ENCODE measurements at regions not wholly inside any gene's neighbourhood (a gene's known extent, or its start where the extent isn't known, plus 50 kb on each side); places are given as distances from the start of the nearest gene placed in this dataset.

DNA sequence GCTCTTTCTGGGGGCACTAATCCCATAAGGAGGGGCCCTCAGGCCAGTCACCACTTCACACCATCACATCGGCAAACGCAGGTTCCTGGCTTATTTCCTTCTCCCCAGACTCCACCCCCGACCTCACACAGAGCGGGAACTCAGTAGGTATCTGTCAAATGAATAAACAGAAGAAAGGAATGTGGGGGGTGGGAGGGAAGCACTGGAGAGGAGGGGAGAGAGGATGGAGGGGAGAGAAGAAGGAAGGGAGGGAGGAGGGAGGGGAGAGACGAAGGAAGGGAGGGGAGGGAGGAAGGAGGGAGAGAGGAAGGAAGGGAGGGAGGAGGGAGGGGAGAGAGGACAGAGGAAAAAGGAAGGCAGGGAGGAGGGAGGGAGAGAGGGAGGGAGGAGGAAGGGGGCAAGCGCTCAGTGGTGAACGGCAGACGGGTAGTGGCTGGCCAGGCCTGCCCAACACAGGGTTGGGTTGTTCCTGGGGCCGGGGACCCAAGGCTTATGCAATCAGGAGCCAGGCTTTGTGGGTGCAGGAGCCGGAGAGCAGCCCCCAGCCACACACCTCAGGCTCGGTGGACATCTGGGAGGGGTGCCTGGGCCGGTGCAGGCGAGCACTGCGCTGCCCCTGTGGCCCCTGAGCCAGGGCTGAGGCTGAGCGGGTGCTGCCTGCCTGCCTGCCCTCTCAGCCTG is 52.6 kb upstream of the FBRSL1 start:
- H3K36me3 ChIP-seq (ENCODE audit: insufficient read depth, low read length, poor library complexity, severe bottlenecking), result no peaks in the 10 kb centered on the region
- H3K27ac ChIP-seq (ENCODE audit: low read depth, low read length, poor library complexity, severe bottlenecking), result peak overlapping the region; percentile 59
- intact Hi-C loops (cut with micrococcal nuclease; ENCODE audit: unreplicated experiment), result no loop called here
- CTCF ChIA-PET, result no interaction called here
- H3K9me3 ChIP-seq (ENCODE audit: low read depth, low read length, poor library complexity, severe bottlenecking), result no peaks in the 10 kb centered on the region
- no TSS peak for BruUV-seq (replicated peaks)
- TF ChIP-seq EZH2 (IDR thresholded peaks at IDR 0.05; ENCODE audit: borderline replicate concordance, low read depth, low read length, poor library complexity, severe bottlenecking), result no peak
- TF ChIP-seq, protein P1, sequence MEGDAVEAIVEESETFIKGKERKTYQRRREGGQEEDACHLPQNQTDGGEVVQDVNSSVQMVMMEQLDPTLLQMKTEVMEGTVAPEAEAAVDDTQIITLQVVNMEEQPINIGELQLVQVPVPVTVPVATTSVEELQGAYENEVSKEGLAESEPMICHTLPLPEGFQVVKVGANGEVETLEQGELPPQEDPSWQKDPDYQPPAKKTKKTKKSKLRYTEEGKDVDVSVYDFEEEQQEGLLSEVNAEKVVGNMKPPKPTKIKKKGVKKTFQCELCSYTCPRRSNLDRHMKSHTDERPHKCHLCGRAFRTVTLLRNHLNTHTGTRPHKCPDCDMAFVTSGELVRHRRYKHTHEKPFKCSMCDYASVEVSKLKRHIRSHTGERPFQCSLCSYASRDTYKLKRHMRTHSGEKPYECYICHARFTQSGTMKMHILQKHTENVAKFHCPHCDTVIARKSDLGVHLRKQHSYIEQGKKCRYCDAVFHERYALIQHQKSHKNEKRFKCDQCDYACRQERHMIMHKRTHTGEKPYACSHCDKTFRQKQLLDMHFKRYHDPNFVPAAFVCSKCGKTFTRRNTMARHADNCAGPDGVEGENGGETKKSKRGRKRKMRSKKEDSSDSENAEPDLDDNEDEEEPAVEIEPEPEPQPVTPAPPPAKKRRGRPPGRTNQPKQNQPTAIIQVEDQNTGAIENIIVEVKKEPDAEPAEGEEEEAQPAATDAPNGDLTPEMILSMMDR (conservative IDR thresholded peaks at IDR 0.05; ENCODE audit: low read depth, low read length), result no peak
- POLR2A ChIA-PET (ENCODE audit: low non-redundant PET), result interaction anchor here (0.6 kb wide), 1 partner anchor 447 kb away, joined by 4 read pairs; no protein-coding TSS in a partner anchor
- peak; percentile 72 for DNase-seq (ENCODE audit: low spot score)
- H3K27me3 ChIP-seq (replicated peaks; ENCODE audit: insufficient read depth, low read depth, low read length, poor library complexity), result no peaks in the 10 kb centered on the region
- peak overlapping the region; percentile 12 for H3K4me3 ChIP-seq (ENCODE audit: low read depth, low read length, poor library complexity, severe bottlenecking)
- H3K4me1 ChIP-seq (ENCODE audit: insufficient read depth, low read length, poor library complexity, severe bottlenecking), result peaks cover 17% of the 10 kb centered on the region

DNA sequence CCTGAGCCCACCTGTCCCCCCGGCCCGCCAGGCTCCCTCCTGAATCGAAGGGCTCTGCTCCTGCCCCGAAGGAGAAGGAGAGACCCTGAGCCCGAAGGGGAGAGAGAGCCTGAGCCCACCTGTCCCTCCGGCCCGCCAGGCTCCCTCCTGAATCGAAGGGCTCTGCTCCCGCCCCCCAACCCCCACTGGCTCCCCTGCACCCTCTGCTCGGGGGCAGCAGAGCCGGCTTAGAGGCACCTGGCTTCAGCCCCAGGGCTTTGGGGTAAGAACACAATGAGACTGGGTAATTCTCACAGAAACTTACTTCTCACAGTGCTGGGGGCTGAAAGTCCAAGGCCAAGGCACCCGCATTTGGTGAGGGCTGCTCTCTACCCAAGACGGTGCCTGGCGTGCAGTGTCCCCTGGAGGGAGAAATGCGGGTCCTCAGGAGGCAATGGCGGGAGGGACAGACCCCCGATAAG is 53.1 kb upstream of the FBRSL1 start:
- H3K36me3 ChIP-seq (ENCODE audit: insufficient read depth, low read length, poor library complexity, severe bottlenecking), result no peaks in the 10 kb centered on the region
- no peak for TF ChIP-seq EZH2 (IDR thresholded peaks at IDR 0.05; ENCODE audit: borderline replicate concordance, low read depth, low read length, poor library complexity, severe bottlenecking)
- TF ChIP-seq, protein P1 (conservative IDR thresholded peaks at IDR 0.05; ENCODE audit: low read depth, low read length), result no peak
- peak overlapping the region; percentile 12 for H3K4me3 ChIP-seq (ENCODE audit: low read depth, low read length, poor library complexity, severe bottlenecking)
- peaks cover 21% of the 10 kb centered on the region for H3K4me1 ChIP-seq (ENCODE audit: insufficient read depth, low read length, poor library complexity, severe bottlenecking)
- no peak overlapping the region for H3K27ac ChIP-seq (ENCODE audit: low read depth, low read length, poor library complexity, severe bottlenecking)
- intact Hi-C loops (cut with micrococcal nuclease; ENCODE audit: unreplicated experiment), result no loop called here
- BruUV-seq (replicated peaks), result no TSS peak
- no peaks in the 10 kb centered on the region for H3K9me3 ChIP-seq (ENCODE audit: low read depth, low read length, poor library complexity, severe bottlenecking)
- POLR2A ChIA-PET (ENCODE audit: low non-redundant PET), result no interaction called here
- no peak for DNase-seq (ENCODE audit: low spot score)
- H3K27me3 ChIP-seq (replicated peaks; ENCODE audit: insufficient read depth, low read depth, low read length, poor library complexity), result no peaks in the 10 kb centered on the region
- CTCF ChIA-PET, result no interaction called here

DNA sequence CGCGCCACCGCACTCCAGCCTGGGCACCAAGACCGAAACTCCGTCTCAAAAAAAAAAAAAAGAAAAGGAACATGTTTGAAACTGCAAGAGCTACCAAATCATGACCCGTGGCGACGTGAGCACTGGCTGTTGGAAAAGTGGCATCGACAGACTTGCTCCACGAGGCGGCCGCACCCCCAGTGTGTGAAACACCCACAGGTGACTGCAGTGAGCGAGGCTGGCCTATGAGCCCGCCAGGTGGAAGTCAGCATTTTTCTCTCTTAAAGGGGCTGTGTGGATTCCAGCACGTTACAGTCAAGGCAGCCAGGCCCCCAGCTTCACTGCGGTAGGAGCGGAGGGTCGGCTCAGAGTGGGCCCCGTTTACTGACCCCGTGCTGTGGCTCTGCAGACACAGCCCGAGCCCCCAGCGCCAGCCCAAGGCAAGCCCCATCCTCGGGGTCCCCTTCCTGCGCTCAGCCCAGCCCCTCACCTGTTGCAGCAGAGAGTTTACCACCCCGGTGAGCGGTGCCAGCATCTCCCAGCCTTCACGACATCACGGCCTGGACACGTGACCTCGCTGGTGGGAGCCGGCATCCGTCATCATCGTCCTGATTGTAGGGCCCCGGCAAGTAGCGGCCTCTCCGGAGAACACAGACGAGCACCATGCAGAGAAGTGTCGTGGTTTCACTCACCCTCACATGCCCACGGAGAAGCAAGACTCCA is 54.3 kb upstream of the FBRSL1 start:
- CTCF ChIA-PET, result no interaction called here
- BruUV-seq (replicated peaks), result no TSS peak
- peaks cover 31% of the 10 kb centered on the region for H3K4me1 ChIP-seq (ENCODE audit: insufficient read depth, low read length, poor library complexity, severe bottlenecking)
- no peak for DNase-seq (ENCODE audit: low spot score)
- intact Hi-C loops (cut with micrococcal nuclease; ENCODE audit: unreplicated experiment), result no loop called here
- H3K27me3 ChIP-seq (replicated peaks; ENCODE audit: insufficient read depth, low read depth, low read length, poor library complexity), result no peaks in the 10 kb centered on the region
- no peaks in the 10 kb centered on the region for H3K9me3 ChIP-seq (ENCODE audit: low read depth, low read length, poor library complexity, severe bottlenecking)
- no peak overlapping the region for H3K27ac ChIP-seq (ENCODE audit: low read depth, low read length, poor library complexity, severe bottlenecking)
- no peak for TF ChIP-seq EZH2 (IDR thresholded peaks at IDR 0.05; ENCODE audit: borderline replicate concordance, low read depth, low read length, poor library complexity, severe bottlenecking)
- TF ChIP-seq, protein P1 (conservative IDR thresholded peaks at IDR 0.05; ENCODE audit: low read depth, low read length), result no peak
- H3K4me3 ChIP-seq (ENCODE audit: low read depth, low read length, poor library complexity, severe bottlenecking), result no peak overlapping the region
- no peaks in the 10 kb centered on the region for H3K36me3 ChIP-seq (ENCODE audit: insufficient read depth, low read length, poor library complexity, severe bottlenecking)
- POLR2A ChIA-PET (ENCODE audit: low non-redundant PET), result no interaction called here
